ENCODE measurements at regions not wholly inside any gene's neighbourhood (a gene's known extent, or its start where the extent isn't known, plus 50 kb on each side); places are given as distances from the start of the nearest gene placed in this dataset.

- ATAC-seq (no peak), DNase-seq (no peak)
- Mint-ChIP-seq H3K4me1 (no peaks in the 10 kb centered on the region), H3K36me3 (ENCODE audit: low read depth) (no peaks in the 10 kb centered on the region), H3K27me3 (no peaks in the 10 kb centered on the region), H3K27ac (no peak overlapping the region), H3K9me3 (ENCODE audit: low read depth) (peaks cover 5% of the 10 kb centered on the region), H3K4me3 (no peak overlapping the region)
- ChIA-PET CTCF (no interaction called here), POLR2A (no interaction called here)
- intact Hi-C loops (cut with DNase I, micrococcal nuclease) = no loop called here
Observed at GRCh38 chr1:218743861-218744505, 398.8 kb downstream of the TGFB2 start.

GRCh38 chr1:218748071-218748470 is 402.9 kb downstream of the TGFB2 start:
- Mint-ChIP-seq H3K36me3 (ENCODE audit: low read depth) (no peaks in the 10 kb centered on the region), H3K4me1 (no peaks in the 10 kb centered on the region), H3K4me3 (no peak overlapping the region), H3K27me3 (no peaks in the 10 kb centered on the region), H3K27ac (no peak overlapping the region), H3K9me3 (ENCODE audit: low read depth) (peaks cover 5% of the 10 kb centered on the region)
- DNase-seq (no peak), ATAC-seq (no peak)
- ChIA-PET CTCF (no interaction called here), POLR2A (no interaction called here)
- intact Hi-C loops (cut with DNase I, micrococcal nuclease) = no loop called here

- POLR2A ChIA-PET = no interaction called here
- ATAC-seq (no peak), DNase-seq (no peak)
- Mint-ChIP-seq H3K9me3 (ENCODE audit: low read depth) (no peaks in the 10 kb centered on the region), H3K4me1 (no peaks in the 10 kb centered on the region), H3K27me3 (no peaks in the 10 kb centered on the region), H3K27ac (no peak overlapping the region), H3K4me3 (no peak overlapping the region), H3K36me3 (ENCODE audit: low read depth) (no peaks in the 10 kb centered on the region)
- CTCF ChIA-PET = interaction anchor here (1.7 kb wide), 1 partner anchor 11 kb away, joined by 4 read pairs; no protein-coding TSS in a partner anchor
- intact Hi-C loops (cut with DNase I, micrococcal nuclease) = no loop called here
Observed at GRCh38 chr1:218750216-218750970, 405.3 kb downstream of the TGFB2 start.

GRCh38 chr1:218751208-218751948 is 406.2 kb downstream of the TGFB2 start:
- POLR2A ChIA-PET = no interaction called here
- H3K36me3 Mint-ChIP-seq (ENCODE audit: low read depth) = no peaks in the 10 kb centered on the region
- H3K4me1 Mint-ChIP-seq = no peaks in the 10 kb centered on the region
- DNase-seq (no peak), ATAC-seq (no peak)
- no peaks in the 10 kb centered on the region for H3K9me3 Mint-ChIP-seq (ENCODE audit: low read depth)
- no peak overlapping the region for H3K27ac Mint-ChIP-seq
- H3K27me3 Mint-ChIP-seq = no peaks in the 10 kb centered on the region
- CTCF ChIA-PET = interaction anchor here (1.7 kb wide), 1 partner anchor 10 kb away, joined by 4 read pairs; no protein-coding TSS in a partner anchor
- no peak overlapping the region for H3K4me3 Mint-ChIP-seq
- intact Hi-C loops (cut with DNase I, micrococcal nuclease) = no loop called here

- no peaks in the 10 kb centered on the region for H3K27me3 Mint-ChIP-seq
- intact Hi-C loops (cut with DNase I, micrococcal nuclease) = no loop called here
- H3K4me3 Mint-ChIP-seq = no peak overlapping the region
- no peak for ATAC-seq
- no peak for DNase-seq
- H3K27ac Mint-ChIP-seq = no peak overlapping the region
- no peaks in the 10 kb centered on the region for H3K4me1 Mint-ChIP-seq
- ChIA-PET CTCF (interaction anchor here (1.7 kb wide), 1 partner anchor 10 kb away, joined by 4 read pairs; no protein-coding TSS in a partner anchor), POLR2A (no interaction called here)
- H3K36me3 Mint-ChIP-seq (ENCODE audit: low read depth) = no peaks in the 10 kb centered on the region
- no peaks in the 10 kb centered on the region for H3K9me3 Mint-ChIP-seq (ENCODE audit: low read depth)
Observed at GRCh38 chr1:218752126-218752525, 407.0 kb downstream of the TGFB2 start.

GRCh38 chr1:218754477-218754876 is 409.3 kb downstream of the TGFB2 start:
- DNase-seq = no peak
- Mint-ChIP-seq H3K9me3 (ENCODE audit: low read depth) (no peaks in the 10 kb centered on the region), H3K4me3 (no peak overlapping the region), H3K36me3 (ENCODE audit: low read depth) (no peaks in the 10 kb centered on the region), H3K4me1 (no peaks in the 10 kb centered on the region), H3K27me3 (no peaks in the 10 kb centered on the region), H3K27ac (no peak overlapping the region)
- no peak for ATAC-seq
- intact Hi-C loops (cut with DNase I, micrococcal nuclease) = no loop called here
- POLR2A ChIA-PET = no interaction called here
- CTCF ChIA-PET = interaction anchor here (0.6 kb wide), 1 partner anchor 1462 kb away, joined by 3 read pairs; no protein-coding TSS in a partner anchor

GRCh38 chr1:218755128-218755527 is 410.0 kb downstream of the TGFB2 start:
- no peaks in the 10 kb centered on the region for H3K9me3 Mint-ChIP-seq (ENCODE audit: low read depth)
- H3K27ac Mint-ChIP-seq = no peak overlapping the region
- no peak for DNase-seq
- ATAC-seq = no peak
- H3K27me3 Mint-ChIP-seq = no peaks in the 10 kb centered on the region
- POLR2A ChIA-PET = no interaction called here
- H3K4me3 Mint-ChIP-seq = no peak overlapping the region
- intact Hi-C loops (cut with DNase I, micrococcal nuclease) = no loop called here
- no peaks in the 10 kb centered on the region for H3K4me1 Mint-ChIP-seq
- CTCF ChIA-PET = interaction anchor here (0.6 kb wide), 1 partner anchor 1461 kb away, joined by 3 read pairs; no protein-coding TSS in a partner anchor
- H3K36me3 Mint-ChIP-seq (ENCODE audit: low read depth) = no peaks in the 10 kb centered on the region

- no peaks in the 10 kb centered on the region for H3K36me3 Mint-ChIP-seq (ENCODE audit: low read depth)
- H3K9me3 Mint-ChIP-seq (ENCODE audit: low read depth) = no peaks in the 10 kb centered on the region
- H3K27ac Mint-ChIP-seq = no peak overlapping the region
- ChIA-PET POLR2A (no interaction called here), CTCF (interaction anchor here (0.6 kb wide), 1 partner anchor 104 kb away, joined by 3 read pairs; no protein-coding TSS in a partner anchor)
- no peak for DNase-seq
- intact Hi-C loops (cut with DNase I, micrococcal nuclease) = no loop called here
- no peaks in the 10 kb centered on the region for H3K27me3 Mint-ChIP-seq
- no peak for ATAC-seq
- no peaks in the 10 kb centered on the region for H3K4me1 Mint-ChIP-seq
- no peak overlapping the region for H3K4me3 Mint-ChIP-seq
Observed at GRCh38 chr1:218759795-218760194, 413.9 kb upstream of the LYPLAL1 start.

- POLR2A ChIA-PET = no interaction called here
- Mint-ChIP-seq H3K9me3 (ENCODE audit: low read depth) (no peaks in the 10 kb centered on the region), H3K27ac (no peak overlapping the region), H3K4me1 (no peaks in the 10 kb centered on the region), H3K36me3 (ENCODE audit: low read depth) (no peaks in the 10 kb centered on the region), H3K27me3 (no peaks in the 10 kb centered on the region), H3K4me3 (no peak overlapping the region)
- ATAC-seq (no peak), DNase-seq (no peak)
- CTCF ChIA-PET = interaction anchor here (0.6 to 1.7 kb wide), 2 partner anchors 9 to 103 kb away, joined by 3 to 4 read pairs; no protein-coding TSS in a partner anchor
- intact Hi-C loops (cut with DNase I, micrococcal nuclease) = no loop called here
Observed at GRCh38 chr1:218760601-218761570, 412.8 kb upstream of the LYPLAL1 start.

GRCh38 chr1:218763538-218763937 is 410.1 kb upstream of the LYPLAL1 start:
- POLR2A ChIA-PET = no interaction called here
- no peaks in the 10 kb centered on the region for H3K4me1 Mint-ChIP-seq
- CTCF ChIA-PET = no interaction called here
- DNase-seq (no peak), ATAC-seq (no peak)
- H3K27ac Mint-ChIP-seq = no peak overlapping the region
- H3K27me3 Mint-ChIP-seq = no peaks in the 10 kb centered on the region
- H3K4me3 Mint-ChIP-seq = no peak overlapping the region
- intact Hi-C loops (cut with DNase I, micrococcal nuclease) = no loop called here
- no peaks in the 10 kb centered on the region for H3K9me3 Mint-ChIP-seq (ENCODE audit: low read depth)
- no peaks in the 10 kb centered on the region for H3K36me3 Mint-ChIP-seq (ENCODE audit: low read depth)

- Mint-ChIP-seq H3K27ac (no peak overlapping the region), H3K36me3 (ENCODE audit: low read depth) (no peaks in the 10 kb centered on the region), H3K27me3 (no peaks in the 10 kb centered on the region), H3K9me3 (ENCODE audit: low read depth) (no peaks in the 10 kb centered on the region), H3K4me1 (no peaks in the 10 kb centered on the region), H3K4me3 (no peak overlapping the region)
- ATAC-seq (no peak), DNase-seq (no peak)
- ChIA-PET CTCF (interaction anchor here (1.4 kb wide), 1 partner anchor 9 kb away, joined by 3 read pairs; no protein-coding TSS in a partner anchor), POLR2A (no interaction called here)
- intact Hi-C loops (cut with DNase I, micrococcal nuclease) = no loop called here
Observed at GRCh38 chr1:218765753-218766152, 407.9 kb upstream of the LYPLAL1 start.

Measured in activated CD4-positive, alpha-beta T cell treated with anti-CD3 and anti-CD28 coated beads for 36 hours (primary cell).